Astrocyte of the spinal cord (primary cell): ENCODE measurements at regions not wholly inside any gene's neighbourhood (a gene's known extent, or its start where the extent isn't known, plus 50 kb on each side); places are given as distances from the start of the nearest gene placed in this dataset.

ENCODE experiments used
- DNase-seq: peaks from one replicate; pipeline ENCODE4 v3.0.0; 2011; ENCODE audit warnings: low read depth, low spot score
- H3K4me3 ChIP-seq: 2 replicates; pipeline ENCODE4 v1.5.1; 2011; ENCODE audit warnings: low read depth, mild to moderate bottlenecking, low read length, moderate library complexity
- in situ Hi-C: cut with HindIII; loops from 2 replicates; pipeline ENCODE4 v1.10.0; 2017; ENCODE audit warnings: low sequenced_read_pairs
- TF ChIP-seq, protein P1 (sequence below): IDR thresholded peaks from 2 replicates; pipeline ENCODE4 v1.5.1; 2012; ENCODE audit warnings: low read depth, mild to moderate bottlenecking, low read length, inconsistent platforms

DNA sequence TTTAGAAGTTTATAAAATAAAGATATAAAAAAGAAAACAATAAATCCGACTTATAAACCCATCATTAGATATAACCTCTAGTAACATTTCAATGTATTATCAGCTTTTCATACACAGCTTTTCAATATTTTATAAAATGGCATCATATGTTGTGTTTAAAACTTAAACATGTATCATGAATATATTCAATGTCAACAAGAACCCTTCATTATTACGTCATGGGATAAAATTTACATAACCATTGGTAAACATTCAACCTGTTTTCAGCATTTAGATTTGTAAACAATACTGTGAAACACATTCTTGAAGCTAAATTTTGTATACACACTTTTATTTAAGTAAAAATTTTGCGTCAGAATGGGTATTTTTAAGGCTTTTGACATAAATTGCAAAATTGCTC is 153.4 kb upstream of the SOX14 start:
- in situ Hi-C loops = no loop called here
- DNase-seq = no peak
- TF ChIP-seq, protein P1, sequence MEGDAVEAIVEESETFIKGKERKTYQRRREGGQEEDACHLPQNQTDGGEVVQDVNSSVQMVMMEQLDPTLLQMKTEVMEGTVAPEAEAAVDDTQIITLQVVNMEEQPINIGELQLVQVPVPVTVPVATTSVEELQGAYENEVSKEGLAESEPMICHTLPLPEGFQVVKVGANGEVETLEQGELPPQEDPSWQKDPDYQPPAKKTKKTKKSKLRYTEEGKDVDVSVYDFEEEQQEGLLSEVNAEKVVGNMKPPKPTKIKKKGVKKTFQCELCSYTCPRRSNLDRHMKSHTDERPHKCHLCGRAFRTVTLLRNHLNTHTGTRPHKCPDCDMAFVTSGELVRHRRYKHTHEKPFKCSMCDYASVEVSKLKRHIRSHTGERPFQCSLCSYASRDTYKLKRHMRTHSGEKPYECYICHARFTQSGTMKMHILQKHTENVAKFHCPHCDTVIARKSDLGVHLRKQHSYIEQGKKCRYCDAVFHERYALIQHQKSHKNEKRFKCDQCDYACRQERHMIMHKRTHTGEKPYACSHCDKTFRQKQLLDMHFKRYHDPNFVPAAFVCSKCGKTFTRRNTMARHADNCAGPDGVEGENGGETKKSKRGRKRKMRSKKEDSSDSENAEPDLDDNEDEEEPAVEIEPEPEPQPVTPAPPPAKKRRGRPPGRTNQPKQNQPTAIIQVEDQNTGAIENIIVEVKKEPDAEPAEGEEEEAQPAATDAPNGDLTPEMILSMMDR = no peak
- H3K4me3 ChIP-seq = no peak overlapping the region

DNA sequence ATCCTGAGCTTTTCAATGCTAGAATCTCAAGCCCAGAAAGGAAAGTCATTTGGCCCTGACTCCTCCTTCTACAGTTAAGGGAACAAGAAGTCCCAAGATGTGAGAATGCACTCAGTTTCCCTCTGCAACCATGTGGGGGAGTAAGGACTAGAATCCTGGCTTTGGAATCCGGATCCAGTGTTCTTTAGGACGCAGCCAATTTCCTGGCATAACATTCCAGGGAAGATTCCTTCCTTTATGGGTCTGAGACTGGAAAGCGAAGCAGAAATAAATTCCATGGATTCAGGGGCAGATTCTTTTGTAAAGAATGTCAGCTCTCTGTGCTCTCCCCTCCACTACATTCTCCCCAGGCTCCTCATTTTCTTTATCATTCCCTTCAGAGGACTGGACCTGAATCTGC is 151.8 kb upstream of the SOX14 start:
- H3K4me3 ChIP-seq = no peak overlapping the region
- no peak for DNase-seq
- TF ChIP-seq, protein P1 = no peak
- in situ Hi-C loops = no loop called here

DNA sequence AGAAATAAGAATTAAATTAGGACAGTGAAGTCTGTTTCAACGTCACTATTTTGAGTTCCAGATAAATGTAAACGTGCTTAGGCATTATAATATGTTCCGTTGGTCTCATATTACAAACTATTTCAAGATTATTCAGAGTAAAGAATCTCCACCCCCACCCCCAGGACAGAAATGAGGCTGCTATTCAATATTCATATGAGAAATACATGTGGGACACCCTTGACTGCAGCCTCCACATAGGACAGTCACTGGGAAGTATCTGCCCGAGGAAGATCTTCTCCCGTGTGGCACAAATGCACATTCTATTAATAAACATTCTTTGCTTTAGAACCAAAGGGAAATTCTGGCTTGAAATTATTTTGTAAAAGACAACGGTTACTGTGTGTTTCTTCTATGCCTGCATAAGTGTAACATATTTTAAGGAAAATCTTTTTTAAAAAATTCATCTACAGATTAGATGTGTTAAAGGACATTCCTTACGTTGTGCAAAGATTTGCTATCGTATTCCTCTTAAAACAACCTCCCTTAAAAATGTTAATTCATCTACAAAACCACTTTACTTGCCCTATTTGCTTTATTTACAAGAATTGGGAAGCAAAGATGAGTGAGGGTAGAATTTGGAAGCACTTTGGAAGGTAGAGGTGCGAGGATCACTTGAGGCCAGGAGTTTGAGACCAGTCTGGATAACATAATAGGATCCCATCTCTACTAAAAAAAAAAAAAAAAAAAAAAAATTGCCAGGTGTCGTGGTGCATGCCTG is 148.3 kb upstream of the SOX14 start:
- in situ Hi-C loops = no loop called here
- TF ChIP-seq, protein P1 = no peak
- H3K4me3 ChIP-seq = no peak overlapping the region
- DNase-seq = no peak

DNA sequence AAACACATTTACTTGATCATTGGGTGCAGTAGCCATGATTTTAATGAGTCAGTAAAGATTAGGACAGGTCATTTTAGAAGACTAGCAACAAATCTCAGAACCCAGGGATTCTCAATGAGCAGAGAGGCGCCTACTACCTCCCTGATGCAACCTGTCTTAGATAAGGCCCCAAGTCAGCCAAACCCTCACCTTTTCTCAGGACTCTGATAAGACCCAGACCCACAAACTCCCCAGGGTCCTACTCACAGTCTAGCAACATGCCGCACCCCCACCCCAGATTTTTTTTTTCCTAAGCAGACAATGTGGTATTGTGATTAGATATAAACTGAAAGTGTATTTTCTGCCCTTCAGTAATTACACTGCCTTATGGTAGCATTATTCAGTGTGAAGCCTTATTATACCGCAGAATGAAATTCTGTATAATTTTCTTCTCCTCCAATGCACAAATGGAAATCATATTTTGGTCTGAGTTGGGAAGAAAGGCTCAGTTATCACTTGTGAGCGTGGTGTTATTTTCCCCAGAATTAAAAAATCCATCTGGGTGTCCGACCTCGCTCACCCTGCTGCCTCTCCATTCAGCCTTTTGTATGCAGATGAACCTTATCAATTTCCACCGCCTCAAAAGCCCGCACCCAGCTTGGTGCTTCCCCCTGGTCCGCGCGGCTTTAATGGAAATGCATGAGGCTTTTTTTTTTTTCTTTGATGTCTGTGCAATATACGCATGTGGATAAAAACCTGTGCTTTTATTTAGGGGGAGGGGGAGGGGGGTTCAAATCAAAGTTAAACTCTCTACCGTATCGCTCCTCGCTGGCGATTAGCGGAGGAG is 122.0 kb upstream of the SOX14 start:
- no peak for DNase-seq
- TF ChIP-seq, protein P1 = no peak
- in situ Hi-C loops = no loop called here
- no peak overlapping the region for H3K4me3 ChIP-seq

DNA sequence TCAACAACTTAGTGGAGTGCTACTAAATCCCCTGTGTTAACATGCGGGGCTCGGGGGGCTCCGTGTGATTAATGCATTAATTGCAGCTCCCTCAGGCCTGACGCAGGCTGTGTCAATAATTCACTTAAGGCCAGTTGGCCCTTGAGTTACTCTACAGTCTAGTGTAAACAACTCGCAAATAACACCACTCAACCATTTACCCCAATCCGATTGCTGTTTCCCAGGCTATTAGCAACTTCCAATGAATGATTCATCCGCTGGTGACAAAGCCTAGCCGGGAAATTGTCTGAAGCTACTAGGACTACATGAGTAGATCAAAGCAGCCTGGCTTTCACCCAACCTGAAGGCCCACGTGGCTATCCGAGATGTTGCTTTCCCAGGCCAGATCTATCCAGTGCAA is 121.3 kb upstream of the SOX14 start:
- no peak for DNase-seq
- in situ Hi-C loops = no loop called here
- TF ChIP-seq, protein P1 = no peak
- H3K4me3 ChIP-seq = no peak overlapping the region

DNA sequence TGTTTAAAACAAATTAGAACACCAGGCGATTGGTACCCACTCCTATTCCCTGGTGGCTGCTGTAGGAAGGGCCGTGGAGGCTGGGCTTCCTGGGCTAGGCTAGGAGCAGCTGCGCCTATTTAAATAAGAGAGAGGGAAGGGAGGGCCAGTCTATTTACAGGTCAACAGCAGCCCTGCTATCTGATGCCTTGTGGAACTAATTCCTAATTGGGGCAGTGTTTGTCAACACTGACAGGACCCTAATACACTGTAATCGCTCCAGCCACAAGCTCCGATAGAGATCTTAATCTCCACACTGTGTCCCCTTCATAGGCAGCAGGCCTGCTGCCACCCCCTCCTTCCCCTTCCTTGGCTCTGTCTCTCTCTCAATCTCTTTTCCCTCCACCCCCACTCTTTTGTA is 116.9 kb upstream of the SOX14 start:
- in situ Hi-C loops = no loop called here
- no peak overlapping the region for H3K4me3 ChIP-seq
- TF ChIP-seq, protein P1 = no peak
- DNase-seq = no peak
